CD14-positive monocyte (primary cell): ENCODE measurements at regions not wholly inside any gene's neighbourhood (a gene's known extent, or its start where the extent isn't known, plus 50 kb on each side); places are given as distances from the start of the nearest gene placed in this dataset.

Source experiments
- DNase-seq, 3 donors: peaks; one replicate each; pipeline ENCODE4 v3.0.0-alpha.2; 2011 to 2022
- H2AFZ ChIP-seq: 2 replicates; pipeline ENCODE4 v1.6.0; 2012; ENCODE audit warnings: mild to moderate bottlenecking, low read depth, low read length, inconsistent platforms; ENCODE audit not compliant: insufficient read depth, poor library complexity, severe bottlenecking
- H3K27ac ChIP-seq, 2 donors: 1 replicate in 1 of 2; 2 replicates in 1 of 2; pipeline ENCODE4 v1.5.1; 2012 to 2013; ENCODE audit warnings: low read length in 2 of 2, control low read depth in 1 of 2, inconsistent platforms in 1 of 2, low read depth in 1 of 2, mild to moderate bottlenecking in 1 of 2
- H3K27me3 ChIP-seq, 2 donors: one replicate each; pipeline versions ENCODE4 v1.6.0 to v1.6.1; 2011 to 2013; ENCODE audit warnings: low read length in 2 of 2; ENCODE audit not compliant: control insufficient read depth in 2 of 2, insufficient read depth in 2 of 2
- H3K36me3 ChIP-seq, 2 donors: replicated peaks in 1 of 2; 1 replicate in 1 of 2; 2 replicates in 1 of 2; pipeline versions ENCODE4 v1.5.1 to v1.6.1; 2012 to 2013; ENCODE audit warnings: low read length in 2 of 2, control low read depth in 1 of 2, inconsistent platforms in 1 of 2, mild to moderate bottlenecking in 1 of 2; ENCODE audit not compliant: insufficient read depth in 2 of 2, control insufficient read depth in 1 of 2
- H3K4me1 ChIP-seq, 2 donors: 1 replicate in 1 of 2; 2 replicates in 1 of 2; pipeline versions ENCODE4 v1.5.1 to v1.6.1; 2012 to 2013; ENCODE audit warnings: low read length in 2 of 2, control low read depth in 1 of 2, inconsistent platforms in 1 of 2, mild to moderate bottlenecking in 1 of 2, moderate library complexity in 1 of 2; ENCODE audit not compliant: insufficient read depth in 2 of 2, control insufficient read depth in 1 of 2
- H3K4me2 ChIP-seq: replicated peaks from 2 replicates; pipeline ENCODE3; 2012; ENCODE audit warnings: low read length, moderate library complexity, mild to moderate bottlenecking; ENCODE audit not compliant: poor library complexity, severe bottlenecking; ENCODE audit errors: extremely low read depth
- H3K4me3 ChIP-seq, 3 experiments: fragments of 200-600 bp in 1 of 3; sonication (generic) in 1 of 3; replicated peaks in 1 of 3; 1 replicate in 2 of 3; 2 replicates in 1 of 3; pipeline ENCODE4 v1.5.1; 2011 to 2013; ENCODE audit warnings: low read length in 3 of 3, mild to moderate bottlenecking in 3 of 3, control low read depth in 2 of 3, low read depth in 2 of 3, inconsistent platforms in 1 of 3, moderate library complexity in 1 of 3
- H3K79me2 ChIP-seq: 2 replicates; pipeline ENCODE4 v1.6.0; 2012; ENCODE audit warnings: mild to moderate bottlenecking, control low read depth, inconsistent platforms, low read length, moderate library complexity; ENCODE audit not compliant: insufficient read depth
- H3K9ac ChIP-seq: 2 replicates; pipeline ENCODE4 v1.6.0; 2017; ENCODE audit warnings: low read length, mild to moderate bottlenecking; ENCODE audit not compliant: insufficient read depth, poor library complexity, severe bottlenecking
- H3K9me3 ChIP-seq, 2 donors: replicated peaks in 1 of 2; 1 replicate in 1 of 2; 2 replicates in 1 of 2; pipeline versions ENCODE4 v1.5.1 to v1.6.1; 2012 to 2013; ENCODE audit warnings: low read length in 2 of 2, control low read depth in 1 of 2; ENCODE audit not compliant: control insufficient read depth in 1 of 2, insufficient read depth in 1 of 2
- H4K20me1 ChIP-seq: 2 replicates; pipeline ENCODE4 v1.6.0; 2012; ENCODE audit warnings: mild to moderate bottlenecking, low read length, control low read depth, moderate library complexity; ENCODE audit not compliant: insufficient read depth
- H3K27ac Mint-ChIP-seq, 7 donors: one replicate each; pipeline ENCODE4 v1.8.0; 2020; ENCODE audit warnings: mild to moderate bottlenecking in 7 of 7, mixed read lengths in 7 of 7, moderate library complexity in 6 of 7, inconsistent platforms in 2 of 7
- H3K27me3 Mint-ChIP-seq, 3 donors: one replicate each; pipeline ENCODE4 v1.8.0; 2021 to 2022; ENCODE audit warnings: low read depth in 3 of 3, mild to moderate bottlenecking in 3 of 3, mixed read lengths in 3 of 3, moderate library complexity in 3 of 3, inconsistent platforms in 1 of 3
- H3K36me3 Mint-ChIP-seq, 2 donors: one replicate each; pipeline ENCODE4 v1.8.0; 2020; ENCODE audit warnings: mixed read lengths in 2 of 2, inconsistent platforms in 1 of 2, mild to moderate bottlenecking in 1 of 2
- H3K4me1 Mint-ChIP-seq: one replicate; pipeline ENCODE4 v1.8.0; 2020; ENCODE audit warnings: mild to moderate bottlenecking, mixed read lengths
- H3K4me3 Mint-ChIP-seq, 2 donors: one replicate each; pipeline ENCODE4 v1.8.0; 2020; ENCODE audit warnings: mild to moderate bottlenecking in 2 of 2, mixed read lengths in 2 of 2, moderate library complexity in 1 of 2
- H3K9me3 Mint-ChIP-seq, 7 donors: one replicate each; pipeline ENCODE4 v1.8.0; 2020 to 2022; ENCODE audit warnings: mixed read lengths in 7 of 7, mild to moderate bottlenecking in 6 of 7, moderate library complexity in 6 of 7, inconsistent platforms in 2 of 7
- CTCF ChIP-seq: fragments of 200-600 bp; IDR thresholded peaks from one replicate; pipeline ENCODE4 v1.8.0; 2022; ENCODE audit warnings: antibody characterized with exemption, mild to moderate bottlenecking
- whole genome bisulfite sequencing: methylation state at CpG from one replicate; pipeline ENCODE4 v1.1.5; 2013; ENCODE audit warnings: missing lambda C conversion rate; ENCODE audit not compliant: insufficient coverage; 5-methylcytosine and 5-hydroxymethylcytosine counted together
- intact Hi-C, 2 donors: fragments of 100-400 bp; cut with micrococcal nuclease; formaldehyde crosslinking; loops; one replicate each; pipeline versions ENCODE4 v1.15.0 to v1.15.1; 2023

- WGBS: no CpG with 5 or more reads among the region's 2 CpGs
Observed at GRCh38 chrX:113935518-113935917, 648.4 kb upstream of the HTR2C start.

GRCh38 chrX:113933931-113934330 is 650.0 kb upstream of the HTR2C start:
- Histone ChIP-seq H3K4me3 (no peak overlapping the region), H3K27me3 (no peaks in the 10 kb centered on the region), H2AFZ (no peak overlapping the region), H3K79me2 (no peaks in the 10 kb centered on the region), H3K9ac (no peak overlapping the region), H3K36me3 (no peaks in the 10 kb centered on the region), H3K4me2 (no peak overlapping the region), H3K27ac (no peak overlapping the region), H3K4me1 (no peaks in the 10 kb centered on the region), H3K9me3 (no peaks in the 10 kb centered on the region), H4K20me1 (no peaks in the 10 kb centered on the region)
- Mint-ChIP-seq H3K9me3 (peaks cover 0 to 5% (median 0%) of the 10 kb centered on the region in 7 donors), H3K27ac (no peak overlapping the region), H3K4me1 (peaks cover 6% of the 10 kb centered on the region), H3K4me3 (no peak overlapping the region), H3K27me3 (no peaks in the 10 kb centered on the region), H3K36me3 (no peaks in the 10 kb centered on the region)
- no peak for TF ChIP-seq CTCF
- no peak for DNase-seq
- intact Hi-C loops: no loop called here

More at GRCh38 chrX:113935518-113935917, 648.4 kb upstream of the HTR2C start:
- intact Hi-C loops: no loop called here
- H3K27ac Mint-ChIP-seq: peak overlapping the region in 1 of 7 donors; percentile 32
- H3K4me3 Mint-ChIP-seq: no peak overlapping the region
- Histone ChIP-seq H4K20me1 (no peaks in the 10 kb centered on the region), H3K4me2 (no peak overlapping the region), H3K27me3 (no peaks in the 10 kb centered on the region), H3K36me3 (no peaks in the 10 kb centered on the region), H3K79me2 (no peaks in the 10 kb centered on the region), H3K9me3 (no peaks in the 10 kb centered on the region), H3K9ac (no peak overlapping the region), H3K4me1 (no peaks in the 10 kb centered on the region), H3K27ac (no peak overlapping the region), H2AFZ (no peak overlapping the region), H3K4me3 (no peak overlapping the region)
- H3K4me1 Mint-ChIP-seq: peaks cover 6% of the 10 kb centered on the region
- H3K36me3 Mint-ChIP-seq: no peaks in the 10 kb centered on the region
- DNase-seq: no peak
- peaks cover 0 to 5% (median 0%) of the 10 kb centered on the region in 7 donors for H3K9me3 Mint-ChIP-seq
- H3K27me3 Mint-ChIP-seq: peaks cover 0 to 5% (median 0%) of the 10 kb centered on the region in 3 donors
- no peak for TF ChIP-seq CTCF
